Ramos (cell line): ENCODE measurements at regions not wholly inside any gene's neighbourhood (a gene's known extent, or its start where the extent isn't known, plus 50 kb on each side); places are given as distances from the start of the nearest gene placed in this dataset.

ENCODE experiments used
- in situ Hi-C: fragments of 300-500 bp; cut with MboI; formaldehyde crosslinking; loops from one replicate; pipeline ENCODE4 v1.14.3; 2022; ENCODE audit warnings: low sequenced_read_pairs; ENCODE audit not compliant: unreplicated experiment

- in situ Hi-C loops, result loop anchor here (10.0 kb wide), 1 partner anchor 339 kb away; no protein-coding TSS in a partner anchor
Measured at GRCh38 chr2:136253288-136254004, 135.5 kb upstream of the CXCR4 start.

- in situ Hi-C loops, result loop anchor here (10.0 kb wide), 1 partner anchor 337 kb away; no protein-coding TSS in a partner anchor
Measured at GRCh38 chr2:136251885-136252585, 134.1 kb upstream of the CXCR4 start.

DNA sequence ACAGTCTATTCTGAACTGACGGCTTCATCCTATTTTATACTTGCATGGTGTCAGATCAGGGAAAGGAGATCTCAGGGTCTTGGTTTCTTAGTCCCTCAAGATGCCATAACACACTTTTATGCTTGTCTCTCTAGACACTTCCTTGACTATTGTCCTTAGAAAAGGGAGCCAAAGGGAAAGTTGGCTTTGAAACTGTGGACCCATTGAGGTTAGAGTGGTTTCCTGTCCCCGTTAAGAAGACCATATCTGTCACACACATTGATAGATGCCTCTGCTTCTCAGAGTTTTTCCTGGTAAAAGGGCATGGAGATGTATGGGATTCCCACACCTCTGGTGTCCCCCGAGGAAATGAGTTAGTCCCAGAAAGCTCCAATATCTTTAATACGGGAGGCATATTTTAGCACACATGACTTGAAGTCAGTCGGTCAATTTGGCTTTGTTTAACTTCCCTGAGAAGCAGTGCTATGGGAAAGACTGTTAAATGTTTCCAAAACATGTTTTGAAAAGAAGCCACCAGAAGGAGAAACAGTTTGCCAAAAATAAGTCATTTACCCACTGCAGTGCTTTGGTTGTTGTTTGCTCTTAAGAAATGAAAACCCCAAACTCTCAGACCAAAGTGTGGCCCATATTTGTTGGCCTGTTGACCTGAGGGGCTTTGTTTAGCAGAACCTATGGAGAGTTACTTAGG lies 133.4 kb upstream of the CXCR4 start:
- in situ Hi-C loops, result loop anchor here (10.0 kb wide), 1 partner anchor 337 kb away; no protein-coding TSS in a partner anchor

GRCh38 chr2:136250131-136250530 lies 132.2 kb upstream of the CXCR4 start:
- in situ Hi-C loops, result loop anchor here (10.0 kb wide), 1 partner anchor 335 kb away; no protein-coding TSS in a partner anchor

GRCh38 chr2:136248907-136249306 lies 131.0 kb upstream of the CXCR4 start:
- in situ Hi-C loops, result no loop called here

DNA sequence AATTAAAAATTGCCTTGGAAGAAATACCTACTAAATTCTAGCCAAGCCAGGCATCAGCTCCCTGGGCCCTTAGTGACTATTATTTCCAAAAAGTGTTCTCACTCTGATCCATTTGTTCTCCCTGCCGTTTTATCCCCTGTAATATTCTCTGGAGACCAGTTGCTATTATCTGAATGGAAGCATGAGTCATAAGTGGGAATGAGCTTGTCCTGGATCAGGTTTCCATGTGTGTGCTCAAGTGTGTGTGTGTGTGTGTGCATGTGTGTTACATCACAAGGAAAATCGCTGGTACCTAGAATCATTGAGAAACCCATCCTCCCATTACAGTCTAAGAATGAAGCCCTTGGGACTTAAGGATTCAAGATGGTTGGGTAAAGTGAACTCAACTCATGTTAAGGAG lies 130.3 kb upstream of the CXCR4 start:
- in situ Hi-C loops, result no loop called here

DNA sequence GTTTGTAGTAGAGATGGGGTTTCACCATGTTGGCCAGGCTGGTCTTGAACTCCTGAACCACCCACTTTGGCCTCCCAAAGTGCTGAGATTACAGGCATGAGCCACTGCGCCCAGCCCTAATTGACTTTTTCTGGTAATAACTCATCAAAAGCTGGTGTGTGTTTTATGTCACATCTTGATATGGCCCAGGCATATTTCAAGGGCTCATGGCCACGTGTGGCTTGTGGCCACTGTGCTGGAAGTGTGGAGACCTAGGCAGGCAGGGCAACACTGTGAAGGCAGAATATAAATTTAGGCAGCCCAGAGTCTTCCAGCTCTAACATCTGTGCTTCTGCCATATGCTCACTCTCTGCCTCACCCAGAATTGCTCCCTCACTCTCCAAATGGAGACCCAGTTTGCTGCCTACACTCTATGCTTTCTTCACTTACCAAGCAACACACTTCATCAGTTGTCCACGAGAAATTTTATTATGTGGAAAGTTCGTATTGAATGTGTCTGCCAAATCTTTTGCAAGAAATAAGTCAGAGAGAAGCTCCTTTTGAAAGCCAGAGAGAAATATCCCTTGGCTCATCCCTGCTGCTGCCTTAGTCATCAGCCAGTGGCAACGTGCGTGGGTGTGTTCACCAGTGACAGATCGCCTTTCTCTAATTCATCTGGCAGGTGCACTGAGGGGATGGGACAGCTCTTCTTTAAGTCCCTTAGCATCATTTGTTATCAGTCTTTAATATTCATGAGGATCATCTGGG lies 129.4 kb upstream of the CXCR4 start:
- in situ Hi-C loops, result no loop called here

DNA sequence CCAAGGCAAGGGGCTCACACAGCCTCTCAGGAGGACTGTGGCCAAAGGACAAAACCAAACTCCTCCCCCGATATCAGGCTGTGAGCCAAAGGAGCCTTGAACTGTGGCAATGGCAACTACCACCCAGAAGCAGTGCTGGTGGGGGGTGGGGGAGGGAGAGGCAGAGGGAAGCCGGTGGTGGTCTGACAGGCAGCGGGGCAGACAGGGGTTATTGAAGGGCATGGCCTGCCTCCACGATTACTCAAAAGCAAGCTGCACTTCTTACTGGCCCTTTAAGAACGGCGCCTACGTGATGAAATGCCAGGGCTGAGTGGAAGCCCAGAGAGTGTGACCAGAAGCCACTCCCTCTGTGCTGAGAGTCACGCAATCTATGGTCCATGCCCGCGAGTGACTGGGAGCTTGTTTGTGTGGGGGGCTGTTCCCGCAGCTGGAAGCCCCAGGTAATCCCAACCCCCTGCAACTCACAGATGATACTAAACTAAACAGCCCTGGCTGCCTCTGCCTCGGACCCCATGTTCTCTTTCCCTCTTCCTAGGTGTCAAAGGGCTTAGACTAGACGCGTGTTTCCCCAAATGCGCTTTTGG lies 128.2 kb upstream of the CXCR4 start:
- in situ Hi-C loops, result no loop called here

- in situ Hi-C loops, result no loop called here
Measured at GRCh38 chr2:136245211-136245610, 127.3 kb upstream of the CXCR4 start.

GRCh38 chr2:136244536-136244885 lies 126.6 kb upstream of the CXCR4 start:
- in situ Hi-C loops, result loop anchor here (5.0 kb wide), 1 partner anchor 138 kb away; no protein-coding TSS in a partner anchor

DNA sequence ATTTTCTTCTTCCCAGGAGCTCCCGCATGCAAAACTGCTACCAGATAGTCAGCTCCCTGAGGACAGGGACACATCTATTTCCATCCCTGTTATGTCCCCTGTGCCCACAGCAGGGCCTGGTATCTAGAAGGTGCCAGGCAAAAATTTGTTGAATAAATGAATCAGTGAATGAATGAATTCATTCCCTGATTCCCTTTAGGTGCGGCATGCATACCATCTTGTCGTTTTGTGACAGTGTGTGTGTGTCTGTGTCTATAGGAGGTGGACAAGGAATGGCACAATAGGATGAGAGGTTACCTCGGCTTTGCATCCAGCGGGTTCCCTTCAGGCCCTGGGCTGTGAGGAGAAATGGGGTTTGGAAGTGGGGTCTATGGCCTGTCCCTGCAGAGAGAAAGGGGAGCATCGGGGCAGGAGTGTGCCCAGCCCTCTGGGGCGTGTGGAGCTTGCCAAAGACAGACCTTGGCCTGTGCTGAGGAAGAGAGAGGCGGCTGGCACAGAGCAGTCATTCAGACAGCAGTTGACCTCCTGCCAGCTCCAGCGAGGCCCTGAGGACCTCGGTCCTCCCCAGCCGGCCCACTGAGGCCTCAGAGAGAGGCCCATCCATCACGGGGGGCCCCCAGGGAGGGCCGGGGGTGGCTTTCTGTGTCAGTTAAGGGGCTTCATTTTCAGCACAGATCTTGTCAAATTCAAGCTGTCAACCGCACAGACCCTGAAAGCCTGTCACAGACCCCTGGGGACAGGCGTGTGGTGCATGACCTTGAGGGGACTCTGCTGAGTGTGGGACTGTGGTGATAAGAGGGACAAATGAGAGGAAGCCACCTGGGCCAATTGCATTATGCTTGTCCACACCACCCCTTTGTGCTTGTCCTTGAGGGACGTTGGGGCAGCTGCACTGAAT lies 125.9 kb upstream of the CXCR4 start:
- in situ Hi-C loops, result loop anchor here (5.0 kb wide), 1 partner anchor 138 kb away; no protein-coding TSS in a partner anchor

- in situ Hi-C loops, result loop anchor here (5.0 kb wide), 1 partner anchor 140 kb away; no protein-coding TSS in a partner anchor
Measured at GRCh38 chr2:136242687-136243277, 124.8 kb upstream of the CXCR4 start.

DNA sequence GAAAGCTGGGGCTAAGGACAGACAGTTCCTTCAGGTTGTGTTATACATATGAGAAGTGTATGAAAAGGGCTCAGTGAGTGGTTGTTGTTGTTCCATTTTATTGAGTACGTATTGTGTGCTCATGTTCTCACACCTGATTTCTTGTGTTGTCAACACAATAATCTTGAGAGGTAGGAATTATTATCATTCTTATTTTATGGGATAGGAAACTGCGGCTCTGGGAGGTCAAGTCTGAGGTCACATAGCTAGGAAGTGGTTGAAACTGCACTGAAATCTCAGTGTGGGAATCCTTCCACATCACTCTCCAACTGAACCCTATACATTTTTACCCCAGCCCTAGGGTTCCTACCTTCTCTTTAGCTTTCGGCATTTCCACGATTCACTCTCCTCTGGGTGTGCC lies 124.2 kb upstream of the CXCR4 start:
- in situ Hi-C loops, result loop anchor here (5.0 kb wide), 1 partner anchor 140 kb away; no protein-coding TSS in a partner anchor

DNA sequence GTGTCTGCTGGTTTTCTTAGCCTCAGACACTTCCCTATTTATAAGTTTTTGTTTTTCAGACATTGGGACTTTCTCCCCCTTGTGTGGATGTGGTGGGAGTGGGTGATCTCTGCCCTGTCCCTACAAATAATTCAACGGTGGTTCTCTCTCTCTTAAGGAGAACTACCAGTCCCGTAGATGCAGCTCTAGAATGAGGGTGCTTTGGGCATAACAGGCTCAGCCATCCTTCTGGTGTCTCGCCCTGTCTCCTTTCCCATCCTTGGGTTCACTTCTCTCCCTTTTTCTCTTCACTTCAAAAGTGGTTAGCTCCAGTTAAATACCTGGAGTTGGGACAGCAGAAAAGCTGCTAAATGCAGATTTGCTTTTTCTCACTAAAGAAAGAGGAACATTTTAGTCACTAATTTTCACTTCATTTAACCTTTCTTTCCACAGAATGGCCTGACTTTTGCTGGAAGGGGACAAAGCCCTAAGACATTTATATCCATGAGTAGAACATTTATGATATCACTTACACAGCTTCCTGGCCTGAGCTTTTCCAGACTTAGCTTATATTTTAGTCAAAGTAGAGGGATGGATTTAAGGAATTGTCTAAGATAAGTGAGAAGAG lies 121.2 kb upstream of the CXCR4 start:
- in situ Hi-C loops, result loop anchor here (5.0 kb wide), 1 partner anchor 107 kb away; no protein-coding TSS in a partner anchor

DNA sequence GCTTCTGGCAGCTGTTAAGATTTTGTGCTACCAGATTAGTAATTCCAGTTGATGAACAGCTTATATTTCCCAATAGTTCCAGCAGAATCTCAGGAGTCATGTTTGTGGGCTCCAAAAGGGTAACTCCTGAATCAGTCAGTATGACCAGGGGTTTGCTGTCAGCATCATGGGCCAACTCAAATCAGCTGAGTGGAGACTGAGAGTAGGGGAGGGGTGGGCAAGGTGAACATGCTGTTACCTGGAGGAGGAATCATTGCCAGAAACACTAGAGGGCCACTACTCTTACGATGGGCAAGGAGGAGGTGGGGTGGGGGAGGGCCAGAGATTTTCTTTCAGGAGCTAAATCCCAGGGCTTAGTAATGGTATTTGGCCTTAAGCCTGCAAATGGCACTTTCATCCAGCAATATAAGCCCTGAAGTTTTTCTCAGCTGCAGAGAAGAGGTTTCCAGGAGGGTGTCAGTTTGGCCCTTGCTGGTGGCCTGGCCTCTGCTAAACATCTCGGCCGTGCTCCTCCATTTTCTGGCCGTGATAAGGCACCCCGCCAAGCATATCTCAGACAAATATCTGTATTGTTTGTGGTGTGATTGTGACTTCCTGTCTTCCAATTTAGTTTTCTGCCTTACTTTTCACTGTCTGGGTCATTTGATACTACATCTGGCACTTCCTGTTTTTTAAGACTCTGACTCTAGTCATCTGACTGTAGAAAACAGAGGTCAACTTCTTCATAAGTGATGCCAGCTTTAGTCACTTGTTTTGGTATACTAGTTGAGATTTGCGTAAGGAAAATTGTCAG lies 120.5 kb upstream of the CXCR4 start:
- in situ Hi-C loops, result loop anchor here (5.0 kb wide), 1 partner anchor 106 kb away; no protein-coding TSS in a partner anchor

- in situ Hi-C loops, result loop anchor here (5.0 kb wide), 1 partner anchor 104 kb away; no protein-coding TSS in a partner anchor
Measured at GRCh38 chr2:136236019-136236418, 118.1 kb upstream of the CXCR4 start.

DNA sequence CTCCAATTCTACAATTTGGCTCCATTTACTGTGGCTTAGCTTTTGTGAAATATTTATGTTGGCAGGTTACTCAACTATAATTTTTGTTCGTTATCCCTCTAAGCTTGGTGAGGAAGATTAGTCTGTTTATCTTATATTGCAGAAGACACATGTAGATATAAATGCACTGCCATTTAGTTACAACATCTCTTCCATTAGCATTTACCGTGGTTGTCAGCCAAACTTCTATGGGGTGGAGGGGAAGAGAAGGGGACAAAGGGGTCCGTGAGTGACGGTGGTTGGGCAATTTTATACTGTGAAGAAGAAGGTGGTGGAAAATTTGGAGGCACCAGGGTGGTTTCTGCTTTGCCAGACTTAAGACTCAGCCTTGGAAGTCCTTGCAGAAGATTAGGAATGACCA lies 117.6 kb upstream of the CXCR4 start:
- in situ Hi-C loops, result loop anchor here (5.0 kb wide), 1 partner anchor 103 kb away; no protein-coding TSS in a partner anchor
